Osteoblast (primary cell): ENCODE measurements at regions not wholly inside any gene's neighbourhood (a gene's known extent, or its start where the extent isn't known, plus 50 kb on each side); places are given as distances from the start of the nearest gene placed in this dataset.

Source experiments
- DNase-seq: peaks from one replicate; pipeline ENCODE4 v3.0.0; 2011; ENCODE audit warnings: low spot score, mixed read lengths; ENCODE audit not compliant: insufficient read length; ENCODE audit errors: missing footprints
- H2AFZ ChIP-seq: 2 replicates; pipeline ENCODE4 v1.6.0; 2011; ENCODE audit warnings: mild to moderate bottlenecking, low read length
- H3K27ac ChIP-seq: 2 replicates; pipeline ENCODE4 v1.5.1; 2011; ENCODE audit warnings: mild to moderate bottlenecking, low read depth, low read length, moderate library complexity
- H3K27me3 ChIP-seq: 2 replicates; pipeline ENCODE4 v1.6.0; 2012; ENCODE audit warnings: mild to moderate bottlenecking, control low read depth, inconsistent platforms, low read length, moderate library complexity; ENCODE audit not compliant: insufficient read depth
- H3K36me3 ChIP-seq: 2 replicates; pipeline ENCODE4 v1.5.1; 2011; ENCODE audit warnings: mild to moderate bottlenecking, low read length, control low read depth, moderate library complexity; ENCODE audit not compliant: insufficient read depth
- H3K4me1 ChIP-seq: 2 replicates; pipeline ENCODE4 v1.5.1; 2011; ENCODE audit warnings: mild to moderate bottlenecking, low read length, control low read depth, moderate library complexity; ENCODE audit not compliant: insufficient read depth
- H3K4me2 ChIP-seq: 2 replicates; pipeline ENCODE4 v1.6.0; 2011; ENCODE audit warnings: mild to moderate bottlenecking, low read length; ENCODE audit not compliant: insufficient read depth
- H3K4me3 ChIP-seq: fragments of 200-600 bp; sonication (generic); 3 replicates; pipeline ENCODE4 v1.5.1; 2012; ENCODE audit warnings: mild to moderate bottlenecking, low read length, inconsistent platforms; ENCODE audit not compliant: insufficient read depth
- H3K79me2 ChIP-seq: 2 replicates; pipeline ENCODE4 v1.6.0; 2012; ENCODE audit warnings: mild to moderate bottlenecking, low read length, control low read depth, inconsistent platforms; ENCODE audit not compliant: insufficient read depth
- H3K9me3 ChIP-seq: 2 replicates; pipeline ENCODE4 v1.5.1; 2011; ENCODE audit warnings: low read depth, low read length, control low read depth
- H4K20me1 ChIP-seq: 2 replicates; pipeline ENCODE4 v1.6.0; 2012; ENCODE audit warnings: mild to moderate bottlenecking, low read length, control low read depth; ENCODE audit not compliant: insufficient read depth
- TF ChIP-seq, protein P1 (sequence below): IDR thresholded peaks from 2 replicates; pipeline ENCODE4 v1.5.1; 2011; ENCODE audit warnings: mild to moderate bottlenecking, low read depth, low read length, moderate library complexity; ENCODE audit errors: extremely low read depth

DNA sequence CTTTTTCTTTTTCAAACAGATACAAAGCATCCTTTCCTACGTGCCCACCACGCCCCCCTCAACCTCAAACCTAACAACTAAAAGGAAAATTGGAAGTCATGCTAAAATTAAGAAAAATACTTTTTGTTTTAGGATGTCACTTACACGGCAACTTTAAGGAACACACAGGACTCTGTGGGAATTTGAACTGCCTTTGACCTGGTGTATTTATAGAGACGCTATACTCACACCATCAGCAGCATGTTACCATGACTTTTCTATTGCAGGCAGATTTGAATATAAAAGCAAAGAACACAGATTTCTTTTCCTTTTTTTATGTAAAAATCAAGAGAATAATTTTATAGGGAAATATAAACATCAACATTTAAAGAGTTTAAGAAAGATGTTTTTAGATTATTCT is 198.2 kb downstream of the SIPA1L2 start:
- no peak for DNase-seq

DNA sequence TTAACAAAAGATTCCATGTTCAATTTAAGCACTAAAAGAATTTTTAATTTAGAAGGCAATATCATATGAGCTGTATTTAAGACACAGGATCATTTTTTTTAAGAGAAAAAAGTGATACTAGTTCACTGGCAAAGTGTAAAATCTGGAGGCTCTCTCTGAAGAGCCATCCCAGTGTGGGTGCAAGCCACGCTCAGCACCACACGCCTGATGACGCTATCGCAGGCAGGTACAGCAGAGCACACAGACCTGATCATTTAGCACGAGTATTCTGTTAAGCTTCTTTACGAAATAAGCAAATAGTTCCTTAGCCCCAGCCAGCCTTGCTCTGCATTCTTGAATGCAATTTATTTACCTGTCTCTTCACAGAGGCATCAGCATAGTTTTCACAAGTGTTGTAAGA is 198.6 kb downstream of the SIPA1L2 start:
- TF ChIP-seq, protein P1, sequence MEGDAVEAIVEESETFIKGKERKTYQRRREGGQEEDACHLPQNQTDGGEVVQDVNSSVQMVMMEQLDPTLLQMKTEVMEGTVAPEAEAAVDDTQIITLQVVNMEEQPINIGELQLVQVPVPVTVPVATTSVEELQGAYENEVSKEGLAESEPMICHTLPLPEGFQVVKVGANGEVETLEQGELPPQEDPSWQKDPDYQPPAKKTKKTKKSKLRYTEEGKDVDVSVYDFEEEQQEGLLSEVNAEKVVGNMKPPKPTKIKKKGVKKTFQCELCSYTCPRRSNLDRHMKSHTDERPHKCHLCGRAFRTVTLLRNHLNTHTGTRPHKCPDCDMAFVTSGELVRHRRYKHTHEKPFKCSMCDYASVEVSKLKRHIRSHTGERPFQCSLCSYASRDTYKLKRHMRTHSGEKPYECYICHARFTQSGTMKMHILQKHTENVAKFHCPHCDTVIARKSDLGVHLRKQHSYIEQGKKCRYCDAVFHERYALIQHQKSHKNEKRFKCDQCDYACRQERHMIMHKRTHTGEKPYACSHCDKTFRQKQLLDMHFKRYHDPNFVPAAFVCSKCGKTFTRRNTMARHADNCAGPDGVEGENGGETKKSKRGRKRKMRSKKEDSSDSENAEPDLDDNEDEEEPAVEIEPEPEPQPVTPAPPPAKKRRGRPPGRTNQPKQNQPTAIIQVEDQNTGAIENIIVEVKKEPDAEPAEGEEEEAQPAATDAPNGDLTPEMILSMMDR: no peak

More for the DNA sequence above, 198.2 kb downstream of the SIPA1L2 start:
- Histone ChIP-seq H4K20me1 (no peaks in the 10 kb centered on the region), H2AFZ (no peak overlapping the region), H3K79me2 (no peaks in the 10 kb centered on the region), H3K4me2 (no peak overlapping the region), H3K4me1 (peaks cover 10% of the 10 kb centered on the region), H3K9me3 (no peaks in the 10 kb centered on the region), H3K27me3 (no peaks in the 10 kb centered on the region), H3K4me3 (no peak overlapping the region), H3K27ac (no peak overlapping the region), H3K36me3 (no peaks in the 10 kb centered on the region)
- TF ChIP-seq, protein P1: no peak

DNA sequence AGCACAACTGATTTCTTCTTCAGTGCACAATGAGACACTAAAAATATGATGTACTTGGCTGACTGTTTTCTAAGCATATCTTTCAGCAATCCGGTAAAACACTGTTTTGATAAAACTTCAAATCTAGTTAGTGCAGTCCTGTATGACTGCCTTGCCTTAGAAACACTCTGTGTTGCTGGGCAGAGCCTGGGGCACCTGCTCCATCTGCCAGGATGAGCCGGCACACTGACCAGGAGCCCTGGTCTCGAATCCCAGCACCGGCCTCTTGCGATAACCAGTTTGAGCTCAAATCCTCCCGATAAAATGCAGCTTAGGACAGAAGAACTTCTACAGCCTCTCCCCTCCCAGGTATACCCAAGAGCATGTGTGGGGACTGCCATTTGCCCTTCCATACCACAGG is 199.5 kb downstream of the SIPA1L2 start:
- H3K79me2 ChIP-seq: no peaks in the 10 kb centered on the region
- H3K4me1 ChIP-seq: peaks cover 10% of the 10 kb centered on the region
- DNase-seq: no peak
- TF ChIP-seq, protein P1: no peak
- no peak overlapping the region for H3K27ac ChIP-seq
- no peak overlapping the region for H3K4me2 ChIP-seq
- H4K20me1 ChIP-seq: no peaks in the 10 kb centered on the region
- no peaks in the 10 kb centered on the region for H3K36me3 ChIP-seq
- no peaks in the 10 kb centered on the region for H3K9me3 ChIP-seq
- no peaks in the 10 kb centered on the region for H3K27me3 ChIP-seq
- no peak overlapping the region for H2AFZ ChIP-seq
- no peak overlapping the region for H3K4me3 ChIP-seq

More for the DNA sequence above, 198.6 kb downstream of the SIPA1L2 start:
- Histone ChIP-seq H3K36me3 (no peaks in the 10 kb centered on the region), H3K4me2 (no peak overlapping the region), H2AFZ (no peak overlapping the region), H3K4me3 (no peak overlapping the region), H4K20me1 (no peaks in the 10 kb centered on the region), H3K27me3 (no peaks in the 10 kb centered on the region), H3K79me2 (no peaks in the 10 kb centered on the region), H3K4me1 (peaks cover 10% of the 10 kb centered on the region), H3K9me3 (no peaks in the 10 kb centered on the region), H3K27ac (no peak overlapping the region)
- DNase-seq: no peak

DNA sequence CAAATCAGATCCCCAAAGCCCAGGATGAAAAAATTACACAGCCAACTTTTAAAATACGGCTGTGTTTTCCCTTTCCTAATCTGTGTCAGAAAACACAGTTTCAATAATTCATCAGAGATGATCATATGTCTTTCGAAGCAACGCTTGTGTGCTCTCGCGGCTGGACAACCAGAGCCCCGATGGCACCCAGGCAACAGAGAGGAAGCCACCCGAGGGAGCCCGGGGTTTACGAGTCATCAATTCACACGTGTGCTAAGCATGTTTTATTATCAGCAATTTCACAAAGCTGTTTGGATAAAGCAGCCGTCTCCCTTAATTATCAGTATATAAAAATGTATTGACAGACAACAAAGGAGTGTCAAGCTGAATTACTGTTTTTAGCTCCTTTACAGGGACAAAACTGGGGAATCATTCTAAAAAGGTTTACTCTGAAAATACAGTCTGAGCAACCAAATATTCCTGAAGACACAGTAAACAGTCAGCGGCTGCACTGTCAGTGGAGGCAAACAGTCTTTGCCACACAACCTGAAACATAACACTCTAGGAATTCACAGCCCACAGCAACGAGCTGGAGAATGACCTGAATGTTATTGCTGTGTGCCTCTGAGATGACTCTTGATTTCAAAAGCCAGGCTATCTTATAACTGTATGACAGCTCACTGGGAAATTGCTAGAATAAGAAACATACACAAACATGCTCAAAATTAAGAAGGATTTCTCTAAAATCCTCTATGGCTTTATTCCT is 201.0 kb downstream of the SIPA1L2 start:
- no peak for DNase-seq
- peak overlapping the region; percentile 35 for H3K4me2 ChIP-seq
- TF ChIP-seq, protein P1: no peak

More for the DNA sequence above, 201.0 kb downstream of the SIPA1L2 start:
- Histone ChIP-seq H4K20me1 (no peaks in the 10 kb centered on the region), H3K79me2 (no peaks in the 10 kb centered on the region), H3K27ac (no peak overlapping the region), H3K36me3 (no peaks in the 10 kb centered on the region), H3K4me1 (peaks cover 10% of the 10 kb centered on the region), H3K27me3 (no peaks in the 10 kb centered on the region), H3K4me3 (no peak overlapping the region), H3K9me3 (no peaks in the 10 kb centered on the region), H2AFZ (no peak overlapping the region)
